HepG2 (cell line): ENCODE measurements at regions not wholly inside any gene's neighbourhood (a gene's known extent, or its start where the extent isn't known, plus 50 kb on each side); places are given as distances from the start of the nearest gene placed in this dataset.
A peak's percentile ranks its signal among the peaks of the same experiment; 100 is the strongest.

Experiments
- ADNP ChIP-seq: sonication (generic); formaldehyde crosslinking; IDR thresholded peaks from 2 replicates; pipeline ENCODE4 v1.4.0; 2020; ENCODE audit warnings: missing genetic modification reagents
- FOXK2 ChIP-seq: fragments of 450-650 bp; IDR thresholded peaks from 2 replicates; pipeline ENCODE4 v1.6.1; 2016
- FOXO1 ChIP-seq: sonication (generic); formaldehyde crosslinking; IDR thresholded peaks from 2 replicates; pipeline ENCODE4 v1.4.0; 2020; ENCODE audit warnings: missing genetic modification reagents
- ISX ChIP-seq: sonication (generic); formaldehyde crosslinking; conservative IDR thresholded peaks from 2 replicates; pipeline ENCODE4 v1.5.0; 2020; ENCODE audit warnings: missing genetic modification reagents
- KLF6 ChIP-seq: IDR thresholded peaks from 2 replicates; pipeline ENCODE4 v1.8.0; 2016; ENCODE audit warnings: missing biosample characterization, missing genetic modification reagents
- MIXL1 ChIP-seq: IDR thresholded peaks from 2 replicates; pipeline ENCODE4 v1.6.1; 2016
- NCOA5 ChIP-seq: sonication (generic); formaldehyde crosslinking; IDR thresholded peaks from 2 replicates; pipeline ENCODE4 v1.4.0; 2020; ENCODE audit warnings: missing genetic modification reagents
- NCOR1 ChIP-seq: fragments of 200-600 bp; sonication (generic); IDR thresholded peaks from 2 replicates; pipeline ENCODE4 v1.7.0; 2017; ENCODE audit warnings: antibody characterized with exemption, low read length, borderline replicate concordance
- NR2F6 ChIP-seq, 2 experiments: IDR thresholded peaks; 2 replicates each; pipeline ENCODE4 v1.6.1; 2016; ENCODE audit warnings: antibody characterized with exemption in 1 of 2, mild to moderate bottlenecking in 1 of 2
- PITX1 ChIP-seq: sonication (generic); formaldehyde crosslinking; IDR thresholded peaks from 2 replicates; pipeline ENCODE4 v1.5.1; 2020; ENCODE audit warnings: mild to moderate bottlenecking, missing genetic modification reagents
- RAD51 ChIP-seq: fragments of 450-650 bp; IDR thresholded peaks from 2 replicates; pipeline ENCODE4 v1.6.1; 2016; ENCODE audit warnings: borderline replicate concordance
- SMAD3 ChIP-seq: sonication (generic); formaldehyde crosslinking; IDR thresholded peaks from 2 replicates; pipeline ENCODE4 v1.4.0; 2020; ENCODE audit warnings: missing genetic modification reagents
- TCF7 ChIP-seq: sonication (generic); IDR thresholded peaks from 2 replicates; pipeline ENCODE4 v1.6.1; 2016; ENCODE audit warnings: antibody characterized with exemption, low read depth
- TGIF2 ChIP-seq: IDR thresholded peaks from 2 replicates; pipeline ENCODE4 v1.6.1; 2016; ENCODE audit warnings: control low read depth, missing compliant biosample characterization
- ZFAT ChIP-seq: sonication (generic); formaldehyde crosslinking; conservative IDR thresholded peaks from 2 replicates; pipeline ENCODE4 v1.8.1; 2023; ENCODE audit warnings: missing genetic modification reagents, inconsistent platforms
- ZFYVE20 ChIP-seq: sonication (generic); formaldehyde crosslinking; IDR thresholded peaks from 2 replicates; pipeline ENCODE4 v1.8.0; 2023; ENCODE audit warnings: low read depth, mild to moderate bottlenecking, moderate library complexity, missing genetic modification reagents, borderline replicate concordance
- ZNF230 ChIP-seq: sonication (generic); formaldehyde crosslinking; IDR thresholded peaks from 2 replicates; pipeline ENCODE4 v1.4.0; 2020; ENCODE audit warnings: mild to moderate bottlenecking, missing genetic modification reagents
- ZNF780A ChIP-seq: sonication (generic); formaldehyde crosslinking; IDR thresholded peaks from 2 replicates; pipeline ENCODE4 v1.8.0; 2022; ENCODE audit warnings: mild to moderate bottlenecking, missing genetic modification reagents, moderate library complexity
- TF ChIP-seq, protein P1 (sequence below): IDR thresholded peaks from 2 replicates; pipeline ENCODE4 v1.6.1; 2012; ENCODE audit warnings: low read depth, low read length, improper control_type of control experiment
- TF ChIP-seq, protein P2 (sequence below): sonication (generic); formaldehyde crosslinking; IDR thresholded peaks from 2 replicates; pipeline ENCODE4 v1.4.0; 2020; ENCODE audit warnings: mild to moderate bottlenecking, missing genetic modification reagents, borderline replicate concordance
- TF ChIP-seq, protein P3 (sequence below): sonication (generic); formaldehyde crosslinking; IDR thresholded peaks from 2 replicates; pipeline ENCODE4 v1.5.0; 2020; ENCODE audit warnings: missing genetic modification reagents
- TF ChIP-seq, protein P4 (sequence below): sonication (generic); formaldehyde crosslinking; IDR thresholded peaks from 2 replicates; pipeline ENCODE4 v1.8.0; 2022; ENCODE audit warnings: missing genetic modification reagents, mild to moderate bottlenecking, moderate library complexity, borderline replicate concordance

DNA sequence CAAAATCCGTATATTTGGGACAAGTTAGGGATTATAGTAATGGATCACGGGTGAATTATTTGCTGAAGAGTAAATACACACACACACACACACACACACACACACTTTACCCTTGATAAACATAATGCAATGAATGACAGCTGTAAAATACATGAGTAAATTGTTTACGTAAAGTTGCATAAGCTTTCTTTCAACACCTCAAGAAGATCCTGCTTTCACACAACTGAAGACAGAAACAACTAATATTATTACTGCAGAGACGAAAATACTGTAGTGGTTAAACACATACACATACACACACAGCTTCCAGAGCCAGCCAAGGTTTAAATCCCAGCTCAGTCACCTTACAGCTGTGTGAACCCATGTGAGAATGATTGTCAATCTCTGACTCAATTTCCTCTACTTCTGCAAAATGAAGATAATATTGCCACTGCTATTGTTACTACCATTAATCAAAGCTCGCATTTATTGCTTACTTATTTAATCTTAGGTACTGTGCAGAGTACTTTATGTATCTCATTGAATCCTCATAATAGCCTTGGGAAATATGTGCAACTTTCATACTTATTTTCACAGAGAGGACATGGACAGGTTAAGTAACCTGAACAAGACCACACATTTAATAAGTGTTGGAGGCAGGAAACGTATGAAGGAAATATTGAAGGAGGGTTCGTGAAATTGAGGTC, 50.6 kb upstream of the DOK6 start (continued):
- TF ChIP-seq, protein P1, sequence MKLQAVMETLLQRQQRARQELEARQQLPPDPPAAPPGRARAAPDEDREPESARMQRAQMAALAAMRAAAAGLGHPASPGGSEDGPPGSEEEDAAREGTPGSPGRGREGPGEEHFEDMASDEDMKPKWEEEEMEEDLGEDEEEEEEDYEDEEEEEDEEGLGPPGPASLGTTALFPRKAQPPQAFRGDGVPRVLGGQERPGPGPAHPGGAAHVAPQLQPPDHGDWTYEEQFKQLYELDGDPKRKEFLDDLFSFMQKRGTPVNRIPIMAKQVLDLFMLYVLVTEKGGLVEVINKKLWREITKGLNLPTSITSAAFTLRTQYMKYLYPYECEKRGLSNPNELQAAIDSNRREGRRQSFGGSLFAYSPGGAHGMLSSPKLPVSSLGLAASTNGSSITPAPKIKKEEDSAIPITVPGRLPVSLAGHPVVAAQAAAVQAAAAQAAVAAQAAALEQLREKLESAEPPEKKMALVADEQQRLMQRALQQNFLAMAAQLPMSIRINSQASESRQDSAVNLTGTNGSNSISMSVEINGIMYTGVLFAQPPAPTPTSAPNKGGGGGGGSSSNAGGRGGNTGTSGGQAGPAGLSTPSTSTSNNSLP = peak; percentile 99
- TF ChIP-seq SMAD3 (CRISPR knock-in tag) (0 out of 2 replicates have a peak, but pooled peaks have one; percentile 14), NCOA5 (CRISPR knock-in tag) (no peak), TCF7 (peak; percentile 70), FOXK2 (peak; percentile 23; the same call in 1 of the 2 replicates), FOXO1 (peak; percentile 65; the same call in 1 of the 2 replicates), ZNF780A (CRISPR knock-in tag) (no peak), PITX1 (peak; percentile 70), RAD51 (no peak), KLF6 (CRISPR knock-in tag) (no peak), ZFYVE20 (CRISPR knock-in tag) (no peak), ADNP (no peak), ISX (CRISPR knock-in tag) (no peak), MIXL1 (CRISPR knock-in tag) (peak; percentile 73; the same call in 1 of the 2 replicates), ZFAT (peak; percentile 87), NCOR1 (peak; percentile 79; the same call in 1 of the 2 replicates), NR2F6 (IDR thresholded peaks at IDR 0.05) (peak; percentile 42), NR2F6 (CRISPR knock-in tag; IDR thresholded peaks at IDR 0.05) (no peak), TGIF2 (CRISPR knock-in tag) (peak; percentile 26; the same call in 1 of the 2 replicates), ZNF230 (no peak)
- TF ChIP-seq, protein P2, sequence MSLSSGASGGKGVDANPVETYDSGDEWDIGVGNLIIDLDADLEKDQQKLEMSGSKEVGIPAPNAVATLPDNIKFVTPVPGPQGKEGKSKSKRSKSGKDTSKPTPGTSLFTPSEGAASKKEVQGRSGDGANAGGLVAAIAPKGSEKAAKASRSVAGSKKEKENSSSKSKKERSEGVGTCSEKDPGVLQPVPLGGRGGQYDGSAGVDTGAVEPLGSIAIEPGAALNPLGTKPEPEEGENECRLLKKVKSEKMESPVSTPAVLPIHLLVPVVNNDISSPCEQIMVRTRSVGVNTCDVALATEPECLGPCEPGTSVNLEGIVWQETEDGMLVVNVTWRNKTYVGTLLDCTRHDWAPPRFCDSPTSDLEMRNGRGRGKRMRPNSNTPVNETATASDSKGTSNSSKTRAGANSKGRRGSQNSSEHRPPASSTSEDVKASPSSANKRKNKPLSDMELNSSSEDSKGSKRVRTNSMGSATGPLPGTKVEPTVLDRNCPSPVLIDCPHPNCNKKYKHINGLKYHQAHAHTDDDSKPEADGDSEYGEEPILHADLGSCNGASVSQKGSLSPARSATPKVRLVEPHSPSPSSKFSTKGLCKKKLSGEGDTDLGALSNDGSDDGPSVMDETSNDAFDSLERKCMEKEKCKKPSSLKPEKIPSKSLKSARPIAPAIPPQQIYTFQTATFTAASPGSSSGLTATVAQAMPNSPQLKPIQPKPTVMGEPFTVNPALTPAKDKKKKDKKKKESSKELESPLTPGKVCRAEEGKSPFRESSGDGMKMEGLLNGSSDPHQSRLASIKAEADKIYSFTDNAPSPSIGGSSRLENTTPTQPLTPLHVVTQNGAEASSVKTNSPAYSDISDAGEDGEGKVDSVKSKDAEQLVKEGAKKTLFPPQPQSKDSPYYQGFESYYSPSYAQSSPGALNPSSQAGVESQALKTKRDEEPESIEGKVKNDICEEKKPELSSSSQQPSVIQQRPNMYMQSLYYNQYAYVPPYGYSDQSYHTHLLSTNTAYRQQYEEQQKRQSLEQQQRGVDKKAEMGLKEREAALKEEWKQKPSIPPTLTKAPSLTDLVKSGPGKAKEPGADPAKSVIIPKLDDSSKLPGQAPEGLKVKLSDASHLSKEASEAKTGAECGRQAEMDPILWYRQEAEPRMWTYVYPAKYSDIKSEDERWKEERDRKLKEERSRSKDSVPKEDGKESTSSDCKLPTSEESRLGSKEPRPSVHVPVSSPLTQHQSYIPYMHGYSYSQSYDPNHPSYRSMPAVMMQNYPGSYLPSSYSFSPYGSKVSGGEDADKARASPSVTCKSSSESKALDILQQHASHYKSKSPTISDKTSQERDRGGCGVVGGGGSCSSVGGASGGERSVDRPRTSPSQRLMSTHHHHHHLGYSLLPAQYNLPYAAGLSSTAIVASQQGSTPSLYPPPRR (CRISPR knock-in tag) = peak; percentile 87; the same call in 1 of the 2 replicates
- TF ChIP-seq, protein P3, sequence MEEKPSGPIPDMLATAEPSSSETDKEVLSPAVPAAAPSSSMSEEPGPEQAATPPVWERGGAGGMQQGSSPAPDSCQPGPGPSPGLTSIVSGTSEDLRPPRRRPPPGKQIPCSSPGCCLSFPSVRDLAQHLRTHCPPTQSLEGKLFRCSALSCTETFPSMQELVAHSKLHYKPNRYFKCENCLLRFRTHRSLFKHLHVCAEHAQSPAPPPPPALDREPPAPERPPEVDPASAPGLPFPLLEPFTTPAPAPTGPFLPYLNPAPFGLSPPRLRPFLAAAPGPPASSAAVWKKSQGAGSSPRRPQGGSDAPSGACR (CRISPR knock-in tag) = no peak
- TF ChIP-seq, protein P4, sequence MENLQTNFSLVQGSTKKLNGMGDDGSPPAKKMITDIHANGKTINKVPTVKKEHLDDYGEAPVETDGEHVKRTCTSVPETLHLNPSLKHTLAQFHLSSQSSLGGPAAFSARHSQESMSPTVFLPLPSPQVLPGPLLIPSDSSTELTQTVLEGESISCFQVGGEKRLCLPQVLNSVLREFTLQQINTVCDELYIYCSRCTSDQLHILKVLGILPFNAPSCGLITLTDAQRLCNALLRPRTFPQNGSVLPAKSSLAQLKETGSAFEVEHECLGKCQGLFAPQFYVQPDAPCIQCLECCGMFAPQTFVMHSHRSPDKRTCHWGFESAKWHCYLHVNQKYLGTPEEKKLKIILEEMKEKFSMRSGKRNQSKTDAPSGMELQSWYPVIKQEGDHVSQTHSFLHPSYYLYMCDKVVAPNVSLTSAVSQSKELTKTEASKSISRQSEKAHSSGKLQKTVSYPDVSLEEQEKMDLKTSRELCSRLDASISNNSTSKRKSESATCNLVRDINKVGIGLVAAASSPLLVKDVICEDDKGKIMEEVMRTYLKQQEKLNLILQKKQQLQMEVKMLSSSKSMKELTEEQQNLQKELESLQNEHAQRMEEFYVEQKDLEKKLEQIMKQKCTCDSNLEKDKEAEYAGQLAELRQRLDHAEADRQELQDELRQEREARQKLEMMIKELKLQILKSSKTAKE (CRISPR knock-in tag) = peak; percentile 27; the same call in 1 of the 2 replicates
